ENCODE measurements at regions not wholly inside any gene's neighbourhood (a gene's known extent, or its start where the extent isn't known, plus 50 kb on each side); places are given as distances from the start of the nearest gene placed in this dataset.

GRCh38 chr2:136291871-136292270 is 173.9 kb upstream of the CXCR4 start:
- ChIA-PET CTCF (ENCODE audit: unreplicated experiment) (no interaction called here), POLR2A (no interaction called here)
- H3K4me2 ChIP-seq (ENCODE audit: low read length): no peak overlapping the region
- H4K20me1 ChIP-seq (ENCODE audit: insufficient read depth, low read length): no peaks in the 10 kb centered on the region
- H2AFZ ChIP-seq (ENCODE audit: low read length): no peak overlapping the region
- DNase-seq (ENCODE audit: low spot score): no peak
- no peak overlapping the region for H3K27ac ChIP-seq (ENCODE audit: low read depth, low read length, poor library complexity, severe bottlenecking)
- TF ChIP-seq, protein P1, sequence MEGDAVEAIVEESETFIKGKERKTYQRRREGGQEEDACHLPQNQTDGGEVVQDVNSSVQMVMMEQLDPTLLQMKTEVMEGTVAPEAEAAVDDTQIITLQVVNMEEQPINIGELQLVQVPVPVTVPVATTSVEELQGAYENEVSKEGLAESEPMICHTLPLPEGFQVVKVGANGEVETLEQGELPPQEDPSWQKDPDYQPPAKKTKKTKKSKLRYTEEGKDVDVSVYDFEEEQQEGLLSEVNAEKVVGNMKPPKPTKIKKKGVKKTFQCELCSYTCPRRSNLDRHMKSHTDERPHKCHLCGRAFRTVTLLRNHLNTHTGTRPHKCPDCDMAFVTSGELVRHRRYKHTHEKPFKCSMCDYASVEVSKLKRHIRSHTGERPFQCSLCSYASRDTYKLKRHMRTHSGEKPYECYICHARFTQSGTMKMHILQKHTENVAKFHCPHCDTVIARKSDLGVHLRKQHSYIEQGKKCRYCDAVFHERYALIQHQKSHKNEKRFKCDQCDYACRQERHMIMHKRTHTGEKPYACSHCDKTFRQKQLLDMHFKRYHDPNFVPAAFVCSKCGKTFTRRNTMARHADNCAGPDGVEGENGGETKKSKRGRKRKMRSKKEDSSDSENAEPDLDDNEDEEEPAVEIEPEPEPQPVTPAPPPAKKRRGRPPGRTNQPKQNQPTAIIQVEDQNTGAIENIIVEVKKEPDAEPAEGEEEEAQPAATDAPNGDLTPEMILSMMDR (conservative IDR thresholded peaks at IDR 0.05; ENCODE audit: low read length): no peak
- TF ChIP-seq EZH2phosphoT487 (IDR thresholded peaks at IDR 0.05; ENCODE audit: borderline replicate concordance, low read depth, low read length): no peak
- BruUV-seq (replicated peaks): no TSS peak
- no peaks in the 10 kb centered on the region for H3K4me1 ChIP-seq (ENCODE audit: insufficient read depth, low read length, poor library complexity, severe bottlenecking)
- intact Hi-C loops (cut with micrococcal nuclease; ENCODE audit: unreplicated experiment): no loop called here
- no peak overlapping the region for H3K4me3 ChIP-seq (ENCODE audit: low read depth, low read length, poor library complexity, severe bottlenecking)
- H3K9me3 ChIP-seq (ENCODE audit: low read length): no peaks in the 10 kb centered on the region
- H3K79me2 ChIP-seq (ENCODE audit: insufficient read depth, low read depth, low read length): no peaks in the 10 kb centered on the region
- no peaks in the 10 kb centered on the region; the same call in 1 of the 2 replicates for H3K9me2 ChIP-seq (ENCODE audit: insufficient read depth, low read length)
- no peaks in the 10 kb centered on the region for H3K36me3 ChIP-seq (ENCODE audit: insufficient read depth, low read length)

- Histone ChIP-seq H3K4me2 (ENCODE audit: low read length) (no peak overlapping the region), H3K9me3 (ENCODE audit: low read length) (no peaks in the 10 kb centered on the region), H3K4me3 (ENCODE audit: low read depth, low read length, poor library complexity, severe bottlenecking) (no peak overlapping the region), H4K20me1 (ENCODE audit: insufficient read depth, low read length) (no peaks in the 10 kb centered on the region), H3K36me3 (ENCODE audit: insufficient read depth, low read length) (no peaks in the 10 kb centered on the region), H2AFZ (ENCODE audit: low read length) (no peak overlapping the region), H3K27ac (ENCODE audit: low read depth, low read length, poor library complexity, severe bottlenecking) (no peak overlapping the region), H3K9me2 (ENCODE audit: insufficient read depth, low read length) (no peaks in the 10 kb centered on the region; the same call in 1 of the 2 replicates), H3K4me1 (ENCODE audit: insufficient read depth, low read length, poor library complexity, severe bottlenecking) (no peaks in the 10 kb centered on the region), H3K79me2 (ENCODE audit: insufficient read depth, low read depth, low read length) (no peaks in the 10 kb centered on the region)
- ChIA-PET POLR2A (interaction anchor here (0.7 to 1.5 kb wide), 3 partner anchors 9 to 253 kb away, joined by 3 to 5 read pairs (median 3); no protein-coding TSS in a partner anchor), CTCF (ENCODE audit: unreplicated experiment) (no interaction called here)
- TF ChIP-seq EZH2phosphoT487 (IDR thresholded peaks at IDR 0.05; ENCODE audit: borderline replicate concordance, low read depth, low read length): no peak
- TF ChIP-seq, protein P1 (conservative IDR thresholded peaks at IDR 0.05; ENCODE audit: low read length): no peak
- BruUV-seq (replicated peaks): no TSS peak
- intact Hi-C loops (cut with micrococcal nuclease; ENCODE audit: unreplicated experiment): no loop called here
- no peak for DNase-seq (ENCODE audit: low spot score)
Observed at GRCh38 chr2:136290326-136290725, 172.4 kb upstream of the CXCR4 start.

DNA sequence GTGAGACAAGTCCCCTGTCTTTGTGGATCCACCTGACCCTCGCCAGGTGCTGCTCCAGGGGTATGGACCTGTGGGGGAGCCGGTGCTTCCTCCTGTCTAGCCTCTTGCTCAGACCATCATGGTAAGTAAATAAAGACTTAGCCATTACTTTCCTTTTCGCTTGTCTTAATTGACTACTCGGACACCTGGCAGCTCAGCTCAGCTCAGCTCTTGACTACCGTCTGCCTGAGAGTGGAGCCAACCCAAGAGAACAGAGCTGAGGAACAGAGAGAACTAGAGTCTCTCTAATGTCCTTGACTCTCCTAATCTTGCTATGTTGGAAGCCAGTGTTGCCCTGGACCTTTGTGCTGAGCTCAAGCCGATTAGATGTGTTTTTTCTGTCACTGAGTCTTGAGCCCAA is 170.3 kb upstream of the CXCR4 start:
- intact Hi-C loops (cut with micrococcal nuclease; ENCODE audit: unreplicated experiment): no loop called here
- Histone ChIP-seq H3K4me1 (ENCODE audit: insufficient read depth, low read length, poor library complexity, severe bottlenecking) (peaks cover 11% of the 10 kb centered on the region), H3K27ac (ENCODE audit: low read depth, low read length, poor library complexity, severe bottlenecking) (no peak overlapping the region), H3K4me2 (ENCODE audit: low read length) (no peak overlapping the region), H3K36me3 (ENCODE audit: insufficient read depth, low read length) (no peaks in the 10 kb centered on the region), H2AFZ (ENCODE audit: low read length) (no peak overlapping the region), H3K4me3 (ENCODE audit: low read depth, low read length, poor library complexity, severe bottlenecking) (no peak overlapping the region), H4K20me1 (ENCODE audit: insufficient read depth, low read length) (no peaks in the 10 kb centered on the region), H3K79me2 (ENCODE audit: insufficient read depth, low read depth, low read length) (no peaks in the 10 kb centered on the region), H3K9me2 (ENCODE audit: insufficient read depth, low read length) (no peaks in the 10 kb centered on the region; the same call in 1 of the 2 replicates), H3K9me3 (ENCODE audit: low read length) (no peaks in the 10 kb centered on the region)
- ChIA-PET CTCF (ENCODE audit: unreplicated experiment) (no interaction called here), POLR2A (interaction anchor here (0.7 to 1.2 kb wide), 3 partner anchors 9 to 176 kb away, joined by 3 to 4 read pairs (median 4); no protein-coding TSS in a partner anchor)
- TF ChIP-seq EZH2phosphoT487 (IDR thresholded peaks at IDR 0.05; ENCODE audit: borderline replicate concordance, low read depth, low read length): no peak
- TF ChIP-seq, protein P1 (conservative IDR thresholded peaks at IDR 0.05; ENCODE audit: low read length): no peak
- no peak for DNase-seq (ENCODE audit: low spot score)
- no TSS peak for BruUV-seq (replicated peaks)
